Chondrocyte (in vitro differentiated cells): ENCODE measurements at regions not wholly inside any gene's neighbourhood (a gene's known extent, or its start where the extent isn't known, plus 50 kb on each side); places are given as distances from the start of the nearest gene placed in this dataset.
A peak's percentile ranks its signal among the peaks of the same experiment; 100 is the strongest.
"Not testable (repeated sequence)": the region's sequence is repeated elsewhere in the genome, so short reads cannot be mapped to it uniquely, and the experiment has no call there.

Source experiments
- DNase-seq: peaks from one replicate; pipeline ENCODE4 v3.0.0; 2021; ENCODE audit warnings: mixed read lengths, low spot score
- H3K27ac Mint-ChIP-seq: one replicate; pipeline ENCODE4 v1.8.0; 2021; ENCODE audit warnings: mild to moderate bottlenecking, moderate library complexity, mixed read lengths; ENCODE audit not compliant: unreplicated experiment
- H3K27me3 Mint-ChIP-seq: 2 replicates; pipeline ENCODE4 v1.8.0; 2021; ENCODE audit warnings: low read depth, mixed read lengths
- H3K36me3 Mint-ChIP-seq: 2 replicates; pipeline ENCODE4 v1.8.0; 2021; ENCODE audit warnings: low read depth, mixed read lengths
- H3K4me1 Mint-ChIP-seq: 2 replicates; pipeline ENCODE4 v1.8.0; 2021; ENCODE audit warnings: low read depth, mild to moderate bottlenecking, mixed read lengths
- H3K4me3 Mint-ChIP-seq: one replicate; pipeline ENCODE4 v1.8.0; 2021; ENCODE audit warnings: mild to moderate bottlenecking, moderate library complexity, mixed read lengths; ENCODE audit not compliant: unreplicated experiment
- H3K9me3 Mint-ChIP-seq: 2 replicates; pipeline ENCODE4 v1.8.0; 2021; ENCODE audit warnings: low read depth, mixed read lengths
- CTCF ChIP-seq: fragments of 200-600 bp; sonication (generic); IDR thresholded peaks from 2 replicates; pipeline ENCODE4 v1.5.0; 2021; ENCODE audit warnings: antibody characterized with exemption, mild to moderate bottlenecking, moderate library complexity

- H3K4me3 Mint-ChIP-seq: no peak overlapping the region
- no peaks in the 10 kb centered on the region for H3K36me3 Mint-ChIP-seq
- H3K27ac Mint-ChIP-seq: peak overlapping the region; percentile 2
Measured at GRCh38 chr4:188444500-188444899, 305.3 kb downstream of the TRIML1 start.

GRCh38 chr4:188448996-188449395 lies 309.8 kb downstream of the TRIML1 start:
- H3K4me1 Mint-ChIP-seq: peaks cover 32% of the 10 kb centered on the region
- not testable (repeated sequence) for H3K36me3 Mint-ChIP-seq, DNase-seq, H3K9me3 Mint-ChIP-seq, H3K27me3 Mint-ChIP-seq, H3K4me3 Mint-ChIP-seq
- peak overlapping the region; percentile 3 for H3K27ac Mint-ChIP-seq

More at GRCh38 chr4:188444500-188444899, 305.3 kb downstream of the TRIML1 start:
- no peak for DNase-seq
- no peaks in the 10 kb centered on the region for H3K27me3 Mint-ChIP-seq
- H3K4me1 Mint-ChIP-seq: peaks cover 17% of the 10 kb centered on the region
- no peaks in the 10 kb centered on the region for H3K9me3 Mint-ChIP-seq
- TF ChIP-seq CTCF: no peak

- H3K36me3 Mint-ChIP-seq: no peaks in the 10 kb centered on the region
- H3K4me1 Mint-ChIP-seq: peaks cover 36% of the 10 kb centered on the region
- DNase-seq: no peak
- H3K9me3 Mint-ChIP-seq: peaks cover 2% of the 10 kb centered on the region
- H3K27ac Mint-ChIP-seq: no peak overlapping the region
- no peaks in the 10 kb centered on the region for H3K27me3 Mint-ChIP-seq
- no peak for TF ChIP-seq CTCF
- H3K4me3 Mint-ChIP-seq: no peak overlapping the region
Measured at GRCh38 chr4:188450571-188450970, 311.3 kb downstream of the TRIML1 start.

GRCh38 chr4:188452097-188452496 lies 312.9 kb downstream of the TRIML1 start:
- H3K36me3 Mint-ChIP-seq: no peaks in the 10 kb centered on the region
- DNase-seq: no peak
- H3K27ac Mint-ChIP-seq: no peak overlapping the region
- H3K27me3 Mint-ChIP-seq: no peaks in the 10 kb centered on the region
- no peak for TF ChIP-seq CTCF
- peaks cover 42% of the 10 kb centered on the region for H3K4me1 Mint-ChIP-seq
- peaks cover 2% of the 10 kb centered on the region for H3K9me3 Mint-ChIP-seq
- no peak overlapping the region for H3K4me3 Mint-ChIP-seq

- Mint-ChIP-seq H3K27ac (no peak overlapping the region), H3K4me1 (peaks cover 40% of the 10 kb centered on the region), H3K27me3 (no peaks in the 10 kb centered on the region), H3K9me3 (peaks cover 2% of the 10 kb centered on the region), H3K4me3 (no peak overlapping the region), H3K36me3 (peaks cover 1% of the 10 kb centered on the region)
- no peak for TF ChIP-seq CTCF
- DNase-seq: no peak
Measured at GRCh38 chr4:188454575-188454974, 315.3 kb downstream of the TRIML1 start.

- Mint-ChIP-seq H3K36me3 (peaks cover 1% of the 10 kb centered on the region), H3K4me3 (no peak overlapping the region), H3K27ac (no peak overlapping the region), H3K4me1 (peaks cover 40% of the 10 kb centered on the region), H3K9me3 (peaks cover 2% of the 10 kb centered on the region), H3K27me3 (no peaks in the 10 kb centered on the region)
- no peak for TF ChIP-seq CTCF
- no peak for DNase-seq
Measured at GRCh38 chr4:188455062-188455752, 316.0 kb downstream of the TRIML1 start.
